ENCODE measurements at regions not wholly inside any gene's neighbourhood (a gene's known extent, or its start where the extent isn't known, plus 50 kb on each side); places are given as distances from the start of the nearest gene placed in this dataset.
"Not testable (repeated sequence)": the region's sequence is repeated elsewhere in the genome, so short reads cannot be mapped to it uniquely, and the experiment has no call there.

GRCh38 chr15:31584195-31584594 is 257.6 kb downstream of the KLF13 start:
- intact Hi-C loops (cut with micrococcal nuclease), result no loop called here

- intact Hi-C loops (cut with micrococcal nuclease), result no loop called here
Observed at GRCh38 chr15:31585240-31585639, 258.6 kb downstream of the KLF13 start.

- intact Hi-C loops (cut with micrococcal nuclease), result no loop called here
Observed at GRCh38 chr15:31586841-31587240, 260.2 kb downstream of the KLF13 start.

- intact Hi-C loops (cut with micrococcal nuclease), result no loop called here
Observed at GRCh38 chr15:31587583-31587982, 260.9 kb downstream of the KLF13 start.

- intact Hi-C loops (cut with micrococcal nuclease), result no loop called here
Observed at GRCh38 chr15:31590609-31591008, 264.0 kb downstream of the KLF13 start.

GRCh38 chr15:31591908-31592307 is 265.3 kb downstream of the KLF13 start:
- intact Hi-C loops (cut with micrococcal nuclease), result no loop called here

GRCh38 chr15:31597466-31597865 is 270.8 kb downstream of the KLF13 start:
- intact Hi-C loops (cut with micrococcal nuclease), result no loop called here

- intact Hi-C loops (cut with micrococcal nuclease), result no loop called here
Observed at GRCh38 chr15:31598620-31599019, 272.0 kb downstream of the KLF13 start.

- intact Hi-C loops (cut with micrococcal nuclease), result no loop called here
Observed at GRCh38 chr15:31605467-31605931, 278.9 kb downstream of the KLF13 start.

GRCh38 chr15:31606194-31606669 is 279.6 kb downstream of the KLF13 start:
- intact Hi-C loops (cut with micrococcal nuclease), result no loop called here

GRCh38 chr15:31606931-31607497 is 280.4 kb downstream of the KLF13 start:
- intact Hi-C loops (cut with micrococcal nuclease), result no loop called here

- intact Hi-C loops (cut with micrococcal nuclease), result no loop called here
Observed at GRCh38 chr15:31607656-31608055, 281.0 kb downstream of the KLF13 start.

GRCh38 chr15:31609258-31609681 is 282.6 kb downstream of the KLF13 start:
- intact Hi-C loops (cut with micrococcal nuclease), result no loop called here

GRCh38 chr15:31609906-31610305 is 283.3 kb downstream of the KLF13 start:
- intact Hi-C loops (cut with micrococcal nuclease), result no loop called here

- intact Hi-C loops (cut with micrococcal nuclease), result no loop called here
Observed at GRCh38 chr15:31615643-31616415, 289.2 kb downstream of the KLF13 start.

- intact Hi-C loops (cut with micrococcal nuclease), result not testable (repeated sequence)
Observed at GRCh38 chr15:31623297-31623696, 296.7 kb downstream of the KLF13 start.

GRCh38 chr15:31624115-31624514 is 297.5 kb downstream of the KLF13 start:
- intact Hi-C loops (cut with micrococcal nuclease), result not testable (repeated sequence)

- intact Hi-C loops (cut with micrococcal nuclease), result not testable (repeated sequence)
Observed at GRCh38 chr15:31635715-31636114, 309.1 kb downstream of the KLF13 start.

GRCh38 chr15:31636911-31637310 is 310.3 kb downstream of the KLF13 start:
- intact Hi-C loops (cut with micrococcal nuclease), result not testable (repeated sequence)

- intact Hi-C loops (cut with micrococcal nuclease), result not testable (repeated sequence)
Observed at GRCh38 chr15:31643955-31644354, 317.3 kb downstream of the KLF13 start.

- intact Hi-C loops (cut with micrococcal nuclease), result not testable (repeated sequence)
Observed at GRCh38 chr15:31644761-31645160, 318.1 kb downstream of the KLF13 start.

- intact Hi-C loops (cut with micrococcal nuclease), result not testable (repeated sequence)
Observed at GRCh38 chr15:31647337-31647826, 320.7 kb downstream of the KLF13 start.

- intact Hi-C loops (cut with micrococcal nuclease), result not testable (repeated sequence)
Observed at GRCh38 chr15:31649634-31650033, 323.0 kb downstream of the KLF13 start.

Data from T-helper 2 cell treated with Interferon-gamma antibody and Interleukin-4, amounts not matched to agents 100 ng/mL and 5 ng/mL, for 36 hours (primary cell).